ENCODE measurements at regions not wholly inside any gene's neighbourhood (a gene's known extent, or its start where the extent isn't known, plus 50 kb on each side); places are given as distances from the start of the nearest gene placed in this dataset.

DNA sequence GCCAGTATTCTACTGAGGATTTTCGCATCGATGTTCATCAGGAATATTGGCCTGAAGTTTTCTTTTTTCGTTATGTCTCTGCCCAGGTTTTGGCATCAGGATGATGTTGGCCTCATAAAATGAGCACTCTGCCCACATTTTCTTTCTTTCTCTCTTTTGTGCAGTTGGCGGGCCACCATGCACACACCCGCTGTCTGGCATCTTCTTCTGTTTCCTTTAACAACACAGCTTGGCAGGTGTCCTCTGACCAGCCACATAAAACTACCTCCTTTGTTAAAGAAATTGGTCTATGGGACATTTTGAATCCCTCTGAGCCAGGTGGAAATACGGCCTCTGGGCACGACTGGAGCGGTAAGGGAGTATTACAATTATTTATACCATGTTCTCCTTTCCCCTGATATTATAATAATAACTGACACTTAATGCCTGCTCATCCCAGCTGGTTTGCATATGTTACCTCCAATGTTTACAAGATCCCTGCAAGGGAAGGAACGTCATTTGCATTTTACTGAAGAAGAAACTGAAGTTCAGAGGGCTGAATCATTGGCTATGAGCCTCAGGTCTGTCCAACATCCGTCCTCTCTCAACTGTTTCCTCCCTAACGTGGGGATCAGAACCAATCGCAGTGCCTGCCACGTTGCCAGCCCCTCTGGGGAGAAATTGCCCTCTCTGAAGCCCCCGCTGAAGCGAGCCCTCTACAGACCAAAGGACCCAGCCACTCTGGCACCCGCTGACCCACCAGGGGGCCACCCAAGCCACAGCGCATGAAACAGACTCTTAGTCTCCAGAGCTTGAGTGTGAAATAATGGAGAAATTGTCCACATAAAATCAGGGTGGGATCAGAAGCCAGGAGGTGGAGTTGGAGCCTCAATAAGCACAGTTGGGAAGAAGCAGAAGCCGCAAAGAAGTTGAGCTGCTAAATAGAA lies 125.0 kb upstream of the FOXK1 start:
- Histone ChIP-seq H3K4me3 (peak overlapping the region in 1 of 3 donors; percentile 6), H3K27me3 (peaks cover 0 to 8% of the 10 kb centered on the region in 2 donors), H3K9me3 (peaks cover 11 to 34% of the 10 kb centered on the region in 2 donors), H3K36me3 (no peaks in the 10 kb centered on the region), H3K27ac (peak overlapping the region; percentile 25 to 52), H3K4me1 (no peaks in the 10 kb centered on the region)
- no peak for TF ChIP-seq POLR2AphosphoS5 (IDR thresholded peaks at IDR 0.05)
- no peak for TF ChIP-seq POLR2A (IDR thresholded peaks at IDR 0.05)
- TF ChIP-seq, protein P1, sequence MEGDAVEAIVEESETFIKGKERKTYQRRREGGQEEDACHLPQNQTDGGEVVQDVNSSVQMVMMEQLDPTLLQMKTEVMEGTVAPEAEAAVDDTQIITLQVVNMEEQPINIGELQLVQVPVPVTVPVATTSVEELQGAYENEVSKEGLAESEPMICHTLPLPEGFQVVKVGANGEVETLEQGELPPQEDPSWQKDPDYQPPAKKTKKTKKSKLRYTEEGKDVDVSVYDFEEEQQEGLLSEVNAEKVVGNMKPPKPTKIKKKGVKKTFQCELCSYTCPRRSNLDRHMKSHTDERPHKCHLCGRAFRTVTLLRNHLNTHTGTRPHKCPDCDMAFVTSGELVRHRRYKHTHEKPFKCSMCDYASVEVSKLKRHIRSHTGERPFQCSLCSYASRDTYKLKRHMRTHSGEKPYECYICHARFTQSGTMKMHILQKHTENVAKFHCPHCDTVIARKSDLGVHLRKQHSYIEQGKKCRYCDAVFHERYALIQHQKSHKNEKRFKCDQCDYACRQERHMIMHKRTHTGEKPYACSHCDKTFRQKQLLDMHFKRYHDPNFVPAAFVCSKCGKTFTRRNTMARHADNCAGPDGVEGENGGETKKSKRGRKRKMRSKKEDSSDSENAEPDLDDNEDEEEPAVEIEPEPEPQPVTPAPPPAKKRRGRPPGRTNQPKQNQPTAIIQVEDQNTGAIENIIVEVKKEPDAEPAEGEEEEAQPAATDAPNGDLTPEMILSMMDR (IDR thresholded peaks at IDR 0.05): no peak
- peak in 1 of 2 donors; percentile 67 for DNase-seq (ENCODE audit: low spot score in 2 of 2)
- intact Hi-C loops (cut with DNase I; ENCODE audit: low total_unique reads): no loop called here

DNA sequence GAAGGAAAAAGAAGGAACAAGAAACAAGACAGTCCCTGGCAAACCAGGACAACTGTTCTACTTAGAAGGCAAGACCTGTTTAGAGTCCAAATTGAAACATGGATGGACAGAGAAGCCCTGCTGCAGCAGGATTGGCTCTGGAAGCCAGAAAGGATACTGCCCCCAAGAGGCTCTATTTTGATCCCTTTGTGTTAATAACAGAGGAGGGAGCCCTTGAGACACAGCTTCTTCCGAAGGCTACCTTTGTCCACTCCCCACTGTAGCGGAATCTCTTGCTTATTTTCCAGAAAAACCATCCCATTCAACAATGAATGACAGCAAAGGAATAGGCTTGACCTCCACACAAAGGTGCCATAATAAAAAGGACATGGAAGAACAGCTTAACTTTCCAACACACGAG lies 120.3 kb upstream of the FOXK1 start:
- Histone ChIP-seq H3K27me3 (peaks cover 0 to 12% of the 10 kb centered on the region in 2 donors), H3K27ac (no peak overlapping the region), H3K4me3 (no peak overlapping the region), H3K9me3 (peaks cover 0 to 12% of the 10 kb centered on the region in 2 donors), H3K36me3 (no peaks in the 10 kb centered on the region), H3K4me1 (no peaks in the 10 kb centered on the region)
- no peak for DNase-seq (ENCODE audit: low spot score in 2 of 2)
- TF ChIP-seq POLR2AphosphoS5 (IDR thresholded peaks at IDR 0.05) (no peak), POLR2A (IDR thresholded peaks at IDR 0.05) (no peak)
- TF ChIP-seq, protein P1 (IDR thresholded peaks at IDR 0.05): no peak
- intact Hi-C loops (cut with DNase I; ENCODE audit: low total_unique reads): no loop called here

DNA sequence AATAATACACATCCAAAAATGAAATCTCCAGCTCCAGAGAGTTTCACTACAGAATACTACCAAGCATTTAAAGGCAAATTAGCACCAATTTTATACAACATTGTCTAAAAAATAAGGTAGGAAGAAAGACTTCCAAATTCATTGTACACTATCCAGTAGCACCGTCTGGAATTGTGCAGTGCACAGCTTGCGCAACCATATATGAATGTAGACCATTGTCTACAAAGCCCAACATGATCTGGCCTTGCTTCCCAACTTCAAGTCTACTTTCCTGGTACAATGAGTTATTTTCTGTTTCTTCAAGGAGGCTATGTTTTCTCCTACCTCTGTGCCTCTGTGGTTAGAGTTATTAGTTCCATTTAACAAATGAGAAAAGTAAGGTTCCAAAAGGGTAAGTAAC lies 115.4 kb upstream of the FOXK1 start:
- TF ChIP-seq POLR2AphosphoS5 (IDR thresholded peaks at IDR 0.05): no peak
- TF ChIP-seq, protein P1 (IDR thresholded peaks at IDR 0.05): no peak

DNA sequence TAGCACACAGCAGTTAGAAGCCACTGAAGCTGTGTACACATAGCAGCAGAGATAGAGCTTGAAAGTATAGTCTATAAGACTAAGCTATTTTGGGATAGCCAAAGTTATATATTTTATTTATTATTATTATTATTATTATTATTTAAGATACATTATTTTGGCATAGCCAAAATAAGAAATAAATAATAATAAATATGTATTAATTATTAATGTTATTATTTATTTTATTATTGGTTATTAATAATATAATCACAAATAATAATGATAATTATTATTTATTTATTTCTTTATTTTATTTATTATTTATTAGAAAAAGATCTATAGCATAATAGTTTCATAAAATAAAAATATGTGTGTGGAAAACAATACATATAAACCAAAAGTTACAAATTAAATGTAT lies 107.2 kb upstream of the FOXK1 start:
- H3K36me3 ChIP-seq: no peaks in the 10 kb centered on the region
- H3K27me3 ChIP-seq: no peaks in the 10 kb centered on the region
- no peaks in the 10 kb centered on the region for H3K4me1 ChIP-seq
- intact Hi-C loops (cut with DNase I; ENCODE audit: low total_unique reads): no loop called here
- DNase-seq (ENCODE audit: low spot score in 2 of 2): no peak
- no peaks in the 10 kb centered on the region for H3K9me3 ChIP-seq
- no peak overlapping the region for H3K27ac ChIP-seq
- TF ChIP-seq, protein P1 (IDR thresholded peaks at IDR 0.05): no peak
- TF ChIP-seq POLR2A (IDR thresholded peaks at IDR 0.05): no peak
- TF ChIP-seq POLR2AphosphoS5 (IDR thresholded peaks at IDR 0.05): no peak
- H3K4me3 ChIP-seq: no peak overlapping the region

More for the DNA sequence above, 115.4 kb upstream of the FOXK1 start:
- H3K9me3 ChIP-seq: peaks cover 0 to 12% of the 10 kb centered on the region in 2 donors
- H3K27me3 ChIP-seq: peaks cover 0 to 4% of the 10 kb centered on the region in 2 donors
- H3K4me3 ChIP-seq: no peak overlapping the region
- DNase-seq (ENCODE audit: low spot score in 2 of 2): no peak
- no peaks in the 10 kb centered on the region for H3K4me1 ChIP-seq
- H3K27ac ChIP-seq: no peak overlapping the region
- intact Hi-C loops (cut with DNase I; ENCODE audit: low total_unique reads): no loop called here
- H3K36me3 ChIP-seq: no peaks in the 10 kb centered on the region

DNA sequence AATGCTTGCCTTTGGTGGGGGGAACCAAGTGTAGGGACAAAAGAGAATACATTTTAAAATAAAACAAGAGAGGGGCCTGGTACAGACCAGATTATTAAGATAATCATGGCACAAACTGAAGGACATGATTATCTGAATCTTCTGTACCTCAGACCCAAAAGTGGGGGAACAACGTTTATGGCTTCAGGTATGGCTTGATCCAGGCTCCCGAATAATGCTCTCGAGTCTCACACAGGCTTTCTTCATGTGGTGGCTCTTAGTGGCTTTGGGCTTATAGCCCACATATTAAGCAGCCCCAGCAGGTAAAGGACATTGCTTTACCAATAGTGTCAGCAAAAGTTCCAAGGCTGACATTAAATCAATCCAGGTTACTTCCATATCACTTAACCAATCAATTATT lies 106.8 kb upstream of the FOXK1 start:
- H3K27me3 ChIP-seq: no peaks in the 10 kb centered on the region
- H3K36me3 ChIP-seq: no peaks in the 10 kb centered on the region
- H3K9me3 ChIP-seq: no peaks in the 10 kb centered on the region
- no peak overlapping the region for H3K4me3 ChIP-seq
- no peak for DNase-seq (ENCODE audit: low spot score in 2 of 2)
- TF ChIP-seq, protein P1 (IDR thresholded peaks at IDR 0.05): no peak
- TF ChIP-seq POLR2AphosphoS5 (IDR thresholded peaks at IDR 0.05): no peak
- no peak for TF ChIP-seq POLR2A (IDR thresholded peaks at IDR 0.05)
- no peaks in the 10 kb centered on the region for H3K4me1 ChIP-seq
- no peak overlapping the region for H3K27ac ChIP-seq
- intact Hi-C loops (cut with DNase I; ENCODE audit: low total_unique reads): no loop called here

Data from breast epithelium (tissue), 4 donors.